Limb (tissue), 2 donors: ENCODE measurements at regions not wholly inside any gene's neighbourhood (a gene's known extent, or its start where the extent isn't known, plus 50 kb on each side); places are given as distances from the start of the nearest gene placed in this dataset.

Source experiments
- DNase-seq, 2 donors: peaks; one replicate each; pipeline ENCODE4 v3.0.0-alpha.2; 2016; ENCODE audit errors: extremely low spot score in 2 of 2

DNA sequence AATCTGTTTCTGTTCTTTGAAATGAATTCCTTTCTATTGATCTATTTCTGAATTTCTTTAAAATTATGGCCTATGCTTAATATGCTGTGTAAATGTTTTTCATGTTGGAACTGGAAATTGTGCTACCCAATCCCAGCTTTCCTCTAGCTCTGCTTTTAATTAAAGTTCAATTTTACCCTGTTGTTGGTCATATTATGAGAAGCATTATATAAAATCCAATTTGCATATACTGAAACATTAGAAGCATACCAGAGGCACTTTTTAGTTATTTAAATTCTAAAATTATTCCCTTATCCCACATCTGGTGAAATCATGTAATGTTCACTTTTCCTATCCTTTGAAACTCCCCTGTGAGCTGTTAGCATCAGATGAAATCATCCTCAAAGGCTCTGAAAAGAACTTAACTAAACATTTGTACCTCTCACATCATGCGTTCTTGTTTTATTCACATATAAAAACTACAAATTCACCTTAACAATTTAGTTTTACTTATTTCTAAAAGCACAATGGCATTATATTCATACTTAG is 160.6 kb upstream of the COL21A1 start:
- peak in 1 of 2 donors; percentile 37 for DNase-seq

DNA sequence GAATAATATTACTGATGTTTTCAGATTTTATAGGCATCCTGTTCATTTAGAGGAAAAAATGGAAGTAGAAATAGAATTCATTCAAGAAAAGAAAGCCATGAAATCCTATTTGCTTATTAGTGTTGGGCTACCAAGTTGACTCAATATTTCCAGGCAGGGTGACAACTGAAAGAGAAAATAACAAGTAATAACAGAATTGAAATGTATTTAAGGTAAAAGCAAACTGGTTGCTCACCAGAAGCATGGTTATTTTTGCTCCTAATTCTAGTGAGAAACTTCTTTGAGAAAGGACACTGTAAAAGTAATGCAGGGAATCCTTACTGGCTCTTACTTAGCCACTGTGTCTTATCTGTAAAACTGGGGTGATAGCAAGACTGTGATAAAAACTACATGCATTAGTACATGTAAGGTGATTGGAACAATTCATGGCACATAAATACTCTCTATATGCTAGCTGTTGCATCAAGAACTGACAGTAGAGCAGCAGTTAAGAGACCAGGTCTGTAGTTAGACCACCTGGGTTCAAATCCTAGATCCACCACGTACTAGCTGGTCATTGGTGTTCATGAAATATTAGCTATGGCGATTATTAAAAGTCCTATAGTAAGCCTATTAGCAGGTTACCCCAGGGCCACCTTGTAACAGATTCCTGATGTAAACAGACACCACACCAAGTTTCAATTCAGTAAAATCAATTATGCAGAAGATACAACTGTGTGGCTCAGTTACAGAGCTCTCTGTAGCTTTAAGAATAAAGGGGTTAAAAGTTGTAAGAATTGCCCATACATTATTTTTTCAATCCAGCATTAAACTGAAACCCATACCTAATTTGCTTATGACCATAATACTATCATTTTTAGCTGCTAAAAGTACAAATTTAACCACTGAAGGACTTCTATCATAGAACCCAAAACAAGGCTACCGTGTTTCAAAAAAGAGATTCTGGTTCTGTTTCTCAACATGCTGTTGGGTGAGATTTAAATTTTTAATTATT is 159.2 kb upstream of the COL21A1 start:
- DNase-seq: no peak

DNA sequence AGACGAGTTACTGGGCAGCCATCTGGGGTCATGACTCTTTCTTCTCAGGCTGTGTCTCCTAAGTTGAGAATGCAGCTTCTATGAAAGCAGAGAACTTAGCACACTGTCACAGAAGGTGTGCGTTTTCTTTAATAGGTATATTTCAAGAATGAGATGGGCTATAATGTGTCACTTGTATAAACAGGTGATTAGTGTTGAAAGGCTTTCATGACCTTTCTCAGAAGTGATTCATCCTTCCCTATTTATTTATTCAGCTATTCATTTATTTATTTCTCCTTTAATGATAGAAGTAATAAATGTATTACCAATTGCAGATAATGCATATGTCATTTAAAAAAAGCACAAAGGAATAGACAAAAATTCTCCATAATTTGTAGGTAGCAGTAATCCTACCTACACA is 157.2 kb upstream of the COL21A1 start:
- no peak for DNase-seq

DNA sequence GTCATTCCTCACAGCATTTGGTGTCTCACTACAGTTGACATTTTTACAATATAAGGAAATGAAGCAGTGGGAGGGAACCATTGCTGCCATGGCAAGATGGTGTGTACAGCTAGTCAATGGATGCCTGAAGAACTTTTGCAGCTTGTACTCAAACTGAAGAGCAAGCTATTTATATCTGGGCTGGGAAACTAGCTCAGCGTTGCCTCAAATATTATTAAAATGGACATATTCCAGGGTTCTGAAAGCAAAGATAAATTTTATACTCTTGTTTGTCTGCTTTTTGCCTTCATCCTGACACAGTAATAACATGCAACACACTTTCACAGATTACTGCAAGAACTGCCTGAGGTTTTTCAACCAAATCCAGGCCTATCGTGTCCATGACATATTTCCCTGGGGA is 156.4 kb upstream of the COL21A1 start:
- DNase-seq: no peak

DNA sequence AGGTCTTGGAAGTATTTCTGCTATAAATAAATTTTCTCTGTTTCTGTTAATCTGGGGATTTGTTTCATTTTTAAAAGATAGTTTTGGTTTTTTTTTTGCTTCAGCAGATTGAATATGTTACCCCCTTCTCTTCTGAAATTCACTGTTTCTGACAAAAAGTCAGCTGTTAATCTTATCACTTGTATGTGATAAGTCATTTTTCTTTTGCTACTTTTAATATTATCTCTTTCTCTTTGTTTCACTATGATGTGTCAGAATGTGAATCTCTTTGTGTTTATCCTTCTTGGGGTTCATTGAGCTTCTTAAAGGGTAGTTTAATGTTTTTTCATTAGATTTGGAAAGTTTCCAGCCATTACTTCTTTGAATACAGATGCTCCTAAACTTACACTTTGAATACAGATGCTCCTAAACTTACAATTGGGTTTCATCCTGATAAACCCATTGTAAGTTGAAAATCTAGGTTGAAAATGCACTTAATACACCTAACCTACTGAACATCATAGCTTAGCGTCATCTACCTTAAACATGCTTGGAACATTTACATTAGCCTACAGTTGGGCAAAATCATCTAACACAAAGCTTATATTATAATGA is 154.2 kb upstream of the COL21A1 start:
- DNase-seq: no peak

DNA sequence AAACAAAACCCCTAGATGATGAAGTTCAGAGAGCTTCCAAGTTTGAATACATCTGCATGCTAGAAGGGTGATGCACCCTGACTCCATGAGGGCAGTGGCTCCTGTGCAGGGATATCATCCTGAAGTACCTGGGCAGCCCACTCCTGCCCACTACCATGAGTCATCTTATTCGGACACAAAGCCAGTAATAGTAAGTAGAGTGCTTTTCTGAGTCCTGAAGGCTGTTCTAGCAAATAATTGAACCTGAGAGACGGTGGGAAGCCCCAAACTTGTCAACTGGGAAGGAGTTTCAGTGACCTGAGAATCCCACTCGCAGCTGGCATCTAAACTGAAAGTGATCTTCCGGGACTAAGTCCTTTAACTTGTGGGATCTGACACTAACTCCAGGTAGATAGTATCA is 152.9 kb upstream of the COL21A1 start:
- no peak for DNase-seq

DNA sequence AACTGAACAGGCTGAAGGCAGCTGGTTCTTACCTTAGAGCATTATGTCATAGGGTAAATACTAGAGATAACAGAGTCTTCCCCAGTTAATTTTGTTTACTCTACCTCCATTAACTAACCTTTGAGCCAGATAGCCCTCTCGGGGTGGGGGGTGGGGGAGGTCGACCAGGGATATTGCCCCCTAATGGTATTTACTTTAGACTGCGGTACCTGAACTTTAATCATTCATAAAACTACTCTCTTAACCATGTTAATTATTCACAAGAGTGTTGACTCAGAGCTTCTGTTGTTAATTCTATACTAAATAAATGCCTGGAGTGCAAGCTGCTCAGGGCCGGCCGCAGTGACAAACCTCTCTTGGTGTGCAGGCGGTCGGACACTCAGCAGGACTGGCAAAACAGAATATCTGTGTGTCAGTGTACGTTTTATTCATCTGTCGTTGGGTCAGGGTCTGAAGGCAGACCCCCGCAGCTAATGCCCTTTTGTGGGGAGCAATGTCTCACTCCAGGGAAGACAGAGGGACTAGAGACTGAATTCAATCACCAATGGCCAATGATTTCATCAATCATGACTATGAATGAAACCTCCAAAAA is 152.4 kb upstream of the COL21A1 start:
- DNase-seq: no peak

DNA sequence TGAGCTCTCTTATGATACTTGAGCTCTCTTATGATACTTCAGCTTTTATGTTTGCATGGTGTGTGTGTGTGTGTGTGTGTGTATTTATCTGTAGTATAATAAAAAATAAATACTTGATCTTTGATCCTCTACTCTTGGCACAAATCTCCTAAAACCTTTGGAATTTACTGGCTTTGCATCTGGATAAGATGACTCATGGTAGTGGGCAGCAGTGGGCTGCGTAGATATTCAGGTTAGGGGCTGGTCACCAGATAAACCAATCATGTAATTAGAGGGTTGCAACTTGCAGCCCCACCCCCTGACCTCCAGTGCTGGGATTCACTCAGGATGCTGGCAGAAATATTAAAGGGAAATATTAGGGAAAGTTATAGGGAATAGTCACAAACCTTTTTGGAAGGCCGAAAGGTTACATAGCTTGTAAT is 151.9 kb upstream of the COL21A1 start:
- DNase-seq: no peak

DNA sequence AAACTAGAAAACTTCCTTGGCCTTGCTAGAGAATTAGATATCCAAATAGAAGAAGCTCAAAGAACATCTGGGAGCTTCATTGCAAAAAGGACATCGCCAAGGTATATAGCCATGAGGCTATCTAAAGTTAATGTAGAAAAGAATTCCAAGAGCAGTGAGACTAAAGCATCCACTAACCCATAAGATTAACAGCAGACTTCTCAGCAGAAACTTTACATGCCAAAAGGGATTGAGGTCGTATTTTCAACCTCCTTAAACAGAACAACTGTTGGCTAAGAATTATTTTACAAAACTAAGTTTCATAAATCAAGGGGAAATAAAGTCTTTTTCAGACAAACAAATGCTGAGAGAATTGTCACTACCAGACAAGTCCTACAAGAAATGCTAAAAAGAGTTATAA is 149.1 kb upstream of the COL21A1 start:
- no peak for DNase-seq

DNA sequence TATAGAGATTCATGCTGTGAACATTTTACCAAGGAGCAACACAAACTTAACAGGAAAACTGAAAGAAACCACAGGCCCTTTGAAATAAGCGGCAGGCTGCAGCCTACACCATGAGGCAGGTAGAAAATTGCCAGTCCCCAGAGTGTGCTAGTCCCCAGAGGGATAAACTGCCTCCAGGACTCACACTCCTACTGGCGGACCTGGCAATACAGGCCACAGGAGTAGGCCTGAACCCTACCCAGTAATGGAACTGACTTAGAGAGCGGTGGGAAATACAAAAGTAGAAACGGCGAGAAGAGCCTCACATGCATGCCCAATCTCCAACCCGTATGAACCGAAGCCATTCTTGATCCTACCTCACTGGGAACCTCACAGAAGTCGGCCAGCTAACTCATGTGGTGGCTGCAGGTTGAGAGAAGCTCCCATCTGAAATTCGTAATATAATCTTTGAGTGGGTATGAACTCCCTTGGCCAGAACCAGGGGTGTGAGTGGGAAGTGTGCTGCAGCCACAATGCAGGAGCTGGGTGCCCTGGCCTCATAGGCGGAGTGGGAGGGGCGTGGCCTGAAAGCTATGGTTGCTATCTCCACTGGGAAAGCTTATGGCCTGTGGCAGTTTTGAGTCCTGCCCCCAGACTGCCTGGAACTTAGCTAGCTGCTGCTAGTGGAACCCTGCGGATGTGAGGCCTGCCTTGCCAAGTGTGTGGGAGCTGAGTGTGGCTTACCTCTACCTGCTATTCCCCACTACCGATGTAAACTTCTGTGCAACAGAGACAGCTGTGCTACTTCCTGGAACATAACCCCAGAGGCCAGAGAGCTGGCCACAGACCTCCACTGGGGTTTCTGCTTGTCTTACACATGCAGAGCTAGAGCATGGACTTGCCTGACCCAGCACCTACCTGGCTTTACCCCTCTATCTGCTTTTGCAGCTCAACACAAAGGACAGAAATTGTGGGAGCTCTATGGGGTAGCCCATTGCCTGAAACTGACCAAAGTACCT is 146.5 kb upstream of the COL21A1 start:
- no peak for DNase-seq

DNA sequence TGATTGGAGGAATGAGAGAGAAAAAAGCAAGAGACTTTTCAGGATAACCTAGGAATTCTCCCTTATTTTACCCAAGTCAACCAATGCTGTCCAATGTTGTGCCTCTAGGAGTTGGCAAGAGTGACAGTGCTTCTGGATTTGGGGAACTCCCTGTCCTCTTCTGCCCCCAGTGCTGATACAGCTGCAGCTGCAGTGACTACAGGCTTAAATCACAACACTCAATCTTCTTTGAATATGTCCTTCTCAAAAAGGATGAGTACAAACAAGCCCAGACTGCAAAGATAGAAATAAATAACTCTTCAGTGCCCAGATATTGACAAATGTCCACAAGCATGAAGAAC is 141.0 kb upstream of the COL21A1 start:
- DNase-seq: no peak

DNA sequence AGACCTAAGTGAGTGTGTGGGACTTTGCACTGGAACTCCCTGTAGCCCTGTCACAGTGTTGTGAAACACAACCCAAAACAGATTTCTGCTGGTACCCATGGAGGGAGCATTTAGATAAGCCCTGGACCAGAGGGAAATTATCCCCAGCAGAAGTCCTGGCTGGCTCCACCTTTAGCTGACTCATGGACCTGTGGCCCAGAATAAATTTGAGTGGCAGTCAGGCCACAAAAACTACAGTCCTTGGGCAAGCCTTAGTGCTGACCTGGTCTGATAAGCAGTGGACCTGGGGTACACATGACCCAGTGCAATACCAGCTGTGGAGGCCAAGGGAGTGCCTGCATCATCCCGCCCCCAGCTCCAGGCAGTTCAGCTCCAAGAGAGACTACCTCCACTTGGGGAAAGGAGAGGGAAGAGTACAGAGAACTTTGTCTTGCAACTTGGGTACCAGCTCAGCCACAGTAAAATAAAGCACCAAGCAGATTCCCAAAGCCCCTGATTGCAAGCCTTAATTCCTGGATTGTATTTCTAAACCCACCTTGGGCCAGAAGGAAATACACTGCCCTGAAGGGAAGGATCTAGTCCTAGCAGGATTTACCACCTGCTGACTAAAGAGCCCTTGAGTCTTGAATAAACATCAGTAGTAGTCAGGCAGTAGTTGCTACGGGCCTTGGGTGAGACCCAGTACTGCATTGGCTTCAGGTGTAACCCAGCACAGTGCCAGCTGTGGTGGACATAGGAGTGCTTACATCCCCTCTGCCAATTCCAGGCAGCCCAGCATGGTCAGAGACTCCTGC is 140.4 kb upstream of the COL21A1 start:
- DNase-seq: no peak

DNA sequence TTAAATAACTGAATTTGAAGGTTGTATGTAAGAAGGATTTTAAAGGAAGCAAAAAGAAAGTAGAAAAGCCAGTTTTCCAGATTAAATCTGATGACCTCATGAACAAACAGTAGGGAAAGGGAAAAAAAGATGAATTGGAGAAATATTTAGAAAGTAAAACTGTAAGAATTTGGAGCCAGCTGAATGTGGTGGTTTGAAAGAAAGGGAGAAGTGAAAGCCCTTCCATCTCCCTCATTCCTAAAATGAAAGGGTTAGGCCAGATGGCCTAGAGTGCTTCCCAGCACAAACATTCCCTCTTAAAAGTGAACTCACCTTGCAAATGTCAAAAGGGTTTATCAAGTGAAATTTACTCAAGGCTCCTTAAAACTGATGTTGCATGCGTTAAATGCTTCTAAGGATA is 139.3 kb upstream of the COL21A1 start:
- DNase-seq: no peak

DNA sequence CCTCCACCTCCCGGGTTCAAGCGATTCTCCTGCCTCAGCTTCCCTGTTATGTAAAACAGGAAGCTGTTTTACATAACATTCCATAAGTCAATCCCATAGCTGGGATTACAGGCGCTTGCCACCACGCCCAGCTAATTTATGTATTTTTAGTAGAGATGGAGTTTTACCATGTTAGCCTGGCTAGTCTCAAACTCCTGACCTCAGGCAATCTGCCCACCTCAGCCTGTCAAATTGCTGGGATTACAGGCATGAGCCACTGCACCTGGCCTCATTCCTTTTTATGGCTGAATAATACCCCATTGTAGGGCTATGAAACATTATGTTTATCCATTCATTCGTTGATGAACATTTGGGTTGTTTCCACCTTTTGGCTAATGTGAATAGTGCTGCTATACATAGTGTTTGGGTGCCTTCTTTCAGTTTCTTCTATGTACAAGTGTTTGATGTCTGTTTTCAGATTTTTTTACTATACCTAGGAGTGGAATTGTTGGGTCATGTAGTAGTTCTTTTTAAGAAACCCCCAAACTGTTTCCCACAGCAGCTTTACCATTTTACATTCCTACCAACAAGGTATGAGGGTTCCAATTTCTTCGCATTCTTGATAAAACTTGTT is 138.7 kb upstream of the COL21A1 start:
- no peak for DNase-seq

DNA sequence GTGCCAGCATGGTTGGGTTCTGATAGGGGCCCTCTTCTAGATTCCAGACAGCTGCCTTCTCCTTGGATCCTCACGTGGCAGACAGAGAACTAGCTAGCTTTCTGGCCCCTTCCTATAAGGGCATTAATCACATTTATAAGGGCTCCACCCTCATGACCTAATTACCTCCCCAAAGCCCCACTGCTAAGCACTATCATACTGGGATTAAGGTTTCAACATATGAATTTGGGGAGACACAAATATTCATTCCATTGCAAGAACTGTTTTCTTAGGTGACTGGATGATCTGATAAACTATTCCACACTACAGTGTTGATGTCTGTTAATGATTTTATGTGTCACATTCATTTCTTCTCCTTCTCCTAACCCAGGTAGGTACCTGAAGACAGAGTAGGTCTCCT is 135.8 kb upstream of the COL21A1 start:
- no peak for DNase-seq

DNA sequence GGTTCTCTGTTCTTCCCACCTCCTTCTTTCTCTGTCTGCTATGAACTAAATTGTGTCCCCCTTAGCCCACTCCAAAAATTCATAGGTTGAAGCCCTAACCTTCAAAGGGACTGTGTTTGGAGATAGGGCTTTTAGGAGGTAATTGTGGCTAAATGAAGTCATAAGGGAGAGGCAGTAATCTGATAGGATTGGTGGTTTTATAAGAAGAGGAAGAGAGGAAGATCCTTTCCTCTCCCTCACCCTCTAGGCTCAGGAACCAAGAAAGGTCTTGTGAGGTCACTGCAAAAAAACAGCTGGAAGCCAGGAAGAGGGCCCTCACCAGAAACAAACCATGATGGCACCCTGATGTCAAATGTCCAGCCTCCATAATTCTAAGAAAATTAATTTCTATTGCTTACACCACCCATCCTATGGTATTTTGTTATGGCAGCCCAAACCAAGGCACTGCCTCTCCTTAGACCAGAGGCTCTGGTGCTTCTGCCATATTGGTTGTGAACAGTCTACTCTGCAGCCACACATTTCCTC is 135.1 kb upstream of the COL21A1 start:
- no peak for DNase-seq

DNA sequence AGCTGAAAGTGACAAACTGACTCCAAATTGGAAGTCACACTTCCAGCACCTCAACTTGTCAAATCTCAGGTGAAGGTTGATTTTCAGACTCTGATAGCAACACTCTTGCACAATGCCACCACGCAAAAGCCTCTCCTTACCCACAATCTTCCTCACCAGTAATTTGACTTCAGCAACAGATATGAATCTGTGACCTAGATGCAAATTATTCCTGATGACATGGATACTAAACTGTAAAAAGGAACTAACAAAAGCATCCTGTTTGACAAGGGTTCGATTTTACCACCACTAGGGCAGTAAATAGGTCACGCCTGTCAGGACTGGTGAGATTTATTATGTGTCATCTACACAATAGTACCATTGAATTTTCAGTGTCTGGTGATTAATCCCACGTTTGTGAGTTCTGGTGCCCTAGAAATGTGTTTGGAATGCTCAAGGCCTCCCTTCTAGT is 134.4 kb upstream of the COL21A1 start:
- no peak for DNase-seq

DNA sequence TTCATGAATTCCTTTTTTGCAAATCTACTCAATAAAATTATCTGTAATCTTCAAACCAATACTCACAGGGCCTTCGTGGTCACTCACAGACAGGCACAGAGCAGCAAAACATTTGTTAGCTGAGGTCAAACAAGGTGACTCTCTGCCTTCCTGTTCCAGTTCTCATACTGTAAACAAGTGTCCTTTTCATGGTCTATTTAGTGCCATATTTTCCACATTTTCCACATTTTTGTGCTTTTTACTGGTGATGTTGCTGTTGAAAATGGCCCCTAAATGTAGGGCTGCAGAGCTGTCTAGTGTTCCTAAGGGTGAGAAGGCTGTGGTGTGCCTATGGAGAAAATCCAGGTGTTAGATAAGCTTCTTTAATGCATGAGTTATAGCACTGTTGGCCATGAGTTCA is 133.1 kb upstream of the COL21A1 start:
- DNase-seq: no peak

DNA sequence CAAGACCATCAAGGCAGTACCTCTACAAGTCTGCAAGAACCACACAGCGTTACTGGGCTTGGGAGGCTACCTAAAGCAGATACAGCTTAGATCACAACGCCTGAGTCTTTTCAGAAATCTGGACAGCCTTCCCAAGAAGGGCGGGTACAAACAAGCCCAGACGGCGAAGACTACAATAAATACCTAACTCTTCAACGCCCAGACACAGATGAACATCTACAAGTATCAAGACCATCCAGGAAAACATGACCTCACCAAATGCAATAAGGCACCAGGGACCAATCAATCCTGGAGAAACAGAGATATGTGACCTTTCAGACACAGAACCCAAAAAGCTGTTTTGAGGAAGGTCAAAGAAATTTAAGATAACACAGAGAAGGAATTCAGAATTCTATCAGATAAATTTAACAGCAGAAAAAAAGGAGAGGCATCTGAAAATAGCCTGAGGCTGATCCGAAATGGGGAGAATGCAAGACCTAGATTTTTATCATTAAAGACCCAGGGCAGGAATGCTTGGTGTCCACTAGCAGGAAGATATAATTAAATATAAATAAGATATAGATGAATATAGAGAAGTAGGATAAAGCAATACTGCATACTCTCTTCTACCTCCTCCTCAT is 131.7 kb upstream of the COL21A1 start:
- DNase-seq: no peak
